HG03342 (cell line): ENCODE measurements at regions not wholly inside any gene's neighbourhood (a gene's known extent, or its start where the extent isn't known, plus 50 kb on each side); places are given as distances from the start of the nearest gene placed in this dataset.

Experiments
- ATAC-seq: cut with Tn5 transposase; IDR thresholded peaks from one replicate; pipeline ENCODE4 v1.9.1; 2021; ENCODE audit warnings: mild to moderate bottlenecking, moderate library complexity; ENCODE audit not compliant: unreplicated experiment

DNA sequence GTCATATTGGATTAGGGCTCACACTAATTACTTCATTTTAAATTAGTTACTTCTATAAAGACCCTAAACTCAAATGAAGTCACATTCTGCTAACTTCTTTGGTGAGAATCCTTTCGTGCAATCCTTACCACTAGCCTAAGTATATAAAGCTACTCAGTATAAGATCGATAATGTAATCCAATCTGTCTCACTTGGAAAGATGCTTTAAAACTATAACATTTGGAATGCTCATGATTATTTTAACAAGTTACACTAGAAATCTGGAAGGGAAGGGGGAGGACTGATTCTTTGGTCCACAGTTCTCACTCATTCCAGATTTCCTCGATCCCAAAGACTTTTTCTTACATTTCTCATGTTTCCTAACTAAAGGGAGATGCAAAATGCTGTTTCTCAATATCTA, 336.4 kb upstream of the SLIT2 start:
- ATAC-seq: no peak

- no peak for ATAC-seq
Measured at GRCh38 chr4:19913650-19914049, 338.1 kb upstream of the SLIT2 start.

DNA sequence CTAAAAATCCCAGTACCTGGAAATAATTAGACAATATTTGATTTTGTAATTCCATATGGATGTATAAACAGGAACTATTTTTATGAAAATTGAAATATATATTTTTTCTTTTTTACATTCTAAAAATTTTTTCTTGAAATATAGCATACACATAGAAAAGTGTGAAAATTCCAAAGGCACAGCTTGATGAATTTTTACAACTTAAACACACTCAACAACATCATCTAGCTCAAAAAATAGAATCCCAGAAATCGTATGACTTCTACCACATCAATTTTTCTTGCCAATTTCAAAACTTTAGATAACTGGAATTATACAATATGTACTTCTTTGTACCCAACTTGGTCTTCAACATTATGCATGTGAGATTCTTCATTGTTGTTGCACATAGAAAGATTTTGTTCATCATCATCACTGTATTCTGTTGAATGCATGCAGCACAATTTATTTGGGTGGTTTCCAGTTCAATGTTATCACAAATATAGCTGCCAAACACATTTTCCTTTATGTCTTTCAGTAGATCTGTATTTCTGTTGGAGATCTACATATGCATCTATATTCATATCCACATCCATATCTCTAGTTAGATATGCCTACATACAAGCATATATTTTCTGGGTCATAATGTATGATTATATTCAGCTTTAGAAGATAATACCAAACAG, 340.7 kb upstream of the SLIT2 start:
- ATAC-seq: no peak

- ATAC-seq: no peak
Measured at GRCh38 chr4:19905024-19905423, 346.7 kb upstream of the SLIT2 start.

- ATAC-seq: no peak
Measured at GRCh38 chr4:19888587-19888986, 363.1 kb upstream of the SLIT2 start.

GRCh38 chr4:19883841-19884240, 367.9 kb upstream of the SLIT2 start:
- no peak for ATAC-seq

- no peak for ATAC-seq
Measured at GRCh38 chr4:19880206-19880605, 371.5 kb upstream of the SLIT2 start.

- no peak for ATAC-seq
Measured at GRCh38 chr4:19879330-19879729, 372.4 kb upstream of the SLIT2 start.

- ATAC-seq: no peak
Measured at GRCh38 chr4:19857991-19858390, 393.7 kb upstream of the SLIT2 start.

- ATAC-seq: no peak
Measured at GRCh38 chr4:19857380-19857779, 394.3 kb upstream of the SLIT2 start.

DNA sequence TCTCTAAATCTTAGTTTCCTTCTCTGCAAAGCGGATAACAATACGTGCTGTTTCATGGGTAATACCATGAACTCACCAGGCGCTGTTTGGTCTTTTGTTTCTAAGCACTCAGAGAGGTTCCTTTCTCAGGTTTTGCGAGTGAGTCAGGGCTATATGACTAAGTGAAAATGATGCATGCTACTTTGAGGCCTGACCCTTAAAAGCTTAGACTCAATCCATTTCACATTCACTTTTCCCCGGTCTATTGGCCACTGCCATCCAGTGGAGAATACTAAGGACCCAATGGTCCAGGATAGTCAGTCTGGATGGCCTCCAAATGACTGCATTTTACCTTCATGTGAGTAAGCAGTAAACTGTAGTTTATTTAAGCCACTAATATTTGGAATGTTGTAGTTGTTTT, 400.8 kb upstream of the SLIT2 start:
- no peak for ATAC-seq

GRCh38 chr4:19844446-19844845, 407.3 kb upstream of the SLIT2 start:
- no peak for ATAC-seq

DNA sequence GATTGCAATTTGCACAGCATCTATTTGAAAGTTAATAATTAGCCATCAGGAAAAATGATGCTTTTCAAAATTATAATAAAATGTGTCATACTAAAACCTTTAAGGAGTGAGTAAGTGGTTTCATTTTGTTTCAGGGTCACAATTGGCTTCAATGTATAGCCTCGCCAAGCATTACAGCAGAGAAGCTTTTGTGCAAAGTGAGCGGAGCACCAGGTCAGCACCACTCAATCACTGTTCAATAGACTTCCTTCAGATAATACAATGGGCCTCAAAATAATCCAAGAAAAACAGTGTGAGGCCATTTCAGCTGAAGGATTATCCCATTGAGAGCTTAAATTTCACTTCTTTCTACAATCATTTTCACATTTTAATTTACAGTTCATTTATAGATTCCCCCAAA, 409.2 kb upstream of the SLIT2 start:
- no peak for ATAC-seq

DNA sequence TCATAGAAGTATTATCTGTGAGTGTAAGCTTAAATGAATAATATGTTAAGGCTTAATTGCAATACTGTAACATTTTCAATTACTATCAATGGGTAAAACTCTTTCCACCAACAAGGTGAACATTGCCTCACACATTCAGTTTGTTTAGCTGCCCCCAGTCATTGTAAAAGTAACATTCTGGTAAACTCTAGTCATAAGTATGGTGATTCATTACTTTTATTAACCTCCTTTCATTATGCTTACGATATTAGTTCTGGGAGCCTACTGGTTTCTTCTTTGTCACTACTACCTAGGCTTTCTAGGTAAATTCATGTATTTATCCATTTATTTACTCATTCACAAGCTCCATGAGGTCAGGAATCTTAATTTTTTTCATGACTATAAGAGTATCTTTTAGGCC, 412.8 kb upstream of the SLIT2 start:
- ATAC-seq: no peak

DNA sequence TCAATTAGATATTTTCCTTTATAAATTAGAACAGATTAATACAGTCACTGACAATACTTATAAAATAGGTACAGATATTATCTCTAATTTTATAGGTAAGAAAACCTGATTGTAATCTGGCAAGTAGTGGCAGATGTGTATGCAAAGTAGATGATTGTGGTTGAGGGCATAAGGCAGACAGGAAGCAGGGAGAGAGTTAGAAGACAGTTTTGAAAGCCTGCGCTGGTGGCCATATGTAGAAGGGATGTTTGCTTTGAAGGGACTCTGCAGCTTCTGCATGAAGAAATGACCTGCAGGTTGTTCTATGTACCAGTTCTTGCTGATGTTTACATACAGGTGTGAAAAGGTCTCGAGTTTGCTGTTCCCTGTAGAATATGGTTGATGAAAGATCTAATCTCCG, 416.3 kb upstream of the SLIT2 start:
- ATAC-seq: no peak

- no peak for ATAC-seq
Measured at GRCh38 chr4:19832411-19832810, 419.3 kb upstream of the SLIT2 start.

GRCh38 chr4:19831644-19832285, 419.9 kb upstream of the SLIT2 start:
- ATAC-seq: no peak

- no peak for ATAC-seq
Measured at GRCh38 chr4:19829101-19829500, 422.6 kb upstream of the SLIT2 start.

GRCh38 chr4:19823781-19824180, 427.9 kb upstream of the SLIT2 start:
- no peak for ATAC-seq

DNA sequence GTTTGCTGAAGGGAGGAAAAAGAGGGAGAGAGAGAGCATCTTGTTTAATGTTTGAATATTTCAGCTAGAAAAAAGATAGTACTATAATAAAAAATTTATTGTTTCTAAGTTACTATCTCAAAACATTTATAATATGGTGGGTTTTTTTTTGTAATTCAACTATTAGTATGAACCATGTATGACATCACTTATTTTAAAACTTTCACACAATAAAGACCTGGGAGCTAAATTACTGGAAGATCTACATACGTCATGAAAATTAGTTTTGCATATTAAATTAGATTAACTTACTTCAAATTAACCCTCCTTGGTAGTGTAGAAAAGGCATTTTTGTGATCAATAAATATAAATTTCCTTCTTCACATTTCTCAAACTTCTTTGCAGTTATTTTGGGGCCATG, 432.0 kb upstream of the SLIT2 start:
- no peak for ATAC-seq

DNA sequence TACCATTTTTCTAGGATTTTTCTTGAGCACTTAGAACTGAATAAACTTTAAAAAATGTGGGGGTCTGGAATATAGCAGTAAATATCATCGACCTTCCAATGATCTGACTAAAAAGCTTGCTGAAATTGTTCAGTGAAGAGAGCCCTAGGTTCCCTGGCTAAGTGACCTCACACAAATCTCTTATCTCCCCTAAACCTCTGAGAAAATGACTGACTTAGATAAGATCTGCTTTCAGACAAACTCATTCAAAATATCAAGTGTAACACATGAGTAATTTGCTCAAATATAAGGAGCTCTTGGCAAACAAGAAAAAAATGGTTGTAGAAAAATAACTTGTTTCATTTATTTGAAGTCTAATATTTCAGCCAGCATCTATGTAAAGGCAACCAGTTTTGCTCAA, 441.7 kb upstream of the SLIT2 start:
- no peak for ATAC-seq

- no peak for ATAC-seq
Measured at GRCh38 chr4:19807505-19807904, 444.2 kb upstream of the SLIT2 start.

DNA sequence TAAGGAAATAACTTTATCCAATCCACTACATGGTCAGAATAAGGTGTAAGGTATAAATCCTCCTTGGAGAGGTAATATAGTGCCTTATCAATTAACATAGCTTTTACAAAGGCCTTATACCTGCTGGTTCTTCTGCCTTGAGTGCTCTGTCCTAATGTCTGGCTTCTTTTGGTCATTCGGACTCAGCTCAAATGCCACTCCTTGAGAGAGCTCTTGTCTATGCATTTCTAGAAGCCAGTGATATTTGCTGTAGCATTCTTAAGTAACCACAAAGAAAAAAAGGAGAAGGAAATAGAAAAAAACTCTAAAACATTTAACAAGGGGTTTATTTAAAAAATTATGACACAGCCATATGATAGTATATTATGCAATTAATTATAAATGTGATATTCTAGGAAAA, 444.8 kb upstream of the SLIT2 start:
- no peak for ATAC-seq
